Lung (tissue), 11 donors: ENCODE measurements at regions not wholly inside any gene's neighbourhood (a gene's known extent, or its start where the extent isn't known, plus 50 kb on each side); places are given as distances from the start of the nearest gene placed in this dataset.

Experiments
- ATAC-seq: fragments of 200-7000 bp; cut with Tn5 transposase; one replicate; pipeline ENCODE4 v1.9.1; 2020; ENCODE audit warnings: moderate number of reproducible peaks; ENCODE audit not compliant: insufficient read depth, low FRiP score
- DNase-seq, 3 donors: peaks; one replicate each; pipeline ENCODE4 v3.0.0-alpha.2; 2013 to 2017
- H3K27ac ChIP-seq, 2 donors: one replicate each; pipeline ENCODE4 v1.5.1; 2013; ENCODE audit warnings: mild to moderate bottlenecking in 2 of 2, moderate library complexity in 2 of 2, control low read depth in 1 of 2, inconsistent platforms in 1 of 2, low read depth in 1 of 2, low read length in 1 of 2
- H3K27me3 ChIP-seq, 3 donors: one replicate each; pipeline ENCODE4 v1.5.1; 2013; ENCODE audit warnings: low read length in 2 of 3; ENCODE audit not compliant: control insufficient read depth in 3 of 3, insufficient read depth in 3 of 3
- H3K36me3 ChIP-seq, 4 donors: one replicate each; pipeline ENCODE4 v1.5.1; 2013; ENCODE audit warnings: low read length in 4 of 4, mild to moderate bottlenecking in 1 of 4, moderate library complexity in 1 of 4; ENCODE audit not compliant: control insufficient read depth in 4 of 4, insufficient read depth in 4 of 4
- H3K4me1 ChIP-seq, 5 donors: one replicate each; pipeline ENCODE4 v1.5.1; 2013; ENCODE audit warnings: low read length in 5 of 5, mild to moderate bottlenecking in 2 of 5, moderate library complexity in 1 of 5; ENCODE audit not compliant: control insufficient read depth in 5 of 5, insufficient read depth in 5 of 5
- H3K4me3 ChIP-seq: one replicate; pipeline ENCODE4 v1.5.1; 2013; ENCODE audit warnings: mild to moderate bottlenecking, control low read depth, moderate library complexity
- H3K9ac ChIP-seq, 2 donors: one replicate each; pipeline ENCODE4 v1.5.1; 2013; ENCODE audit warnings: low read length in 2 of 2, control low read depth in 1 of 2; ENCODE audit not compliant: insufficient read depth in 1 of 2
- H3K9me3 ChIP-seq, 4 donors: one replicate each; pipeline ENCODE4 v1.5.1; 2013; ENCODE audit warnings: low read length in 3 of 4, mild to moderate bottlenecking in 1 of 4, moderate library complexity in 1 of 4; ENCODE audit not compliant: control insufficient read depth in 4 of 4, insufficient read depth in 3 of 4
- WGBS, 2 donors: extraction: QIAGEN DNeasy Blood & Tissue Kit; methylation state at CpG; one replicate each; pipeline ENCODE4 v1.1.7; 2013; 5-methylcytosine and 5-hydroxymethylcytosine counted together
- TF ChIP-seq, protein P1 (sequence below): IDR thresholded peaks from 2 replicates; pipeline ENCODE4 v1.5.1; 2012; ENCODE audit warnings: mild to moderate bottlenecking; ENCODE audit errors: control extremely low read depth, extremely low read depth
- donor health status: control.
- donor health status: control.
- donor health status: Bipolar disorder and iron deficiency.
- donor health status: healthy.
- donor health status: DM: yes; HTN: yes; CAD: no.

DNA sequence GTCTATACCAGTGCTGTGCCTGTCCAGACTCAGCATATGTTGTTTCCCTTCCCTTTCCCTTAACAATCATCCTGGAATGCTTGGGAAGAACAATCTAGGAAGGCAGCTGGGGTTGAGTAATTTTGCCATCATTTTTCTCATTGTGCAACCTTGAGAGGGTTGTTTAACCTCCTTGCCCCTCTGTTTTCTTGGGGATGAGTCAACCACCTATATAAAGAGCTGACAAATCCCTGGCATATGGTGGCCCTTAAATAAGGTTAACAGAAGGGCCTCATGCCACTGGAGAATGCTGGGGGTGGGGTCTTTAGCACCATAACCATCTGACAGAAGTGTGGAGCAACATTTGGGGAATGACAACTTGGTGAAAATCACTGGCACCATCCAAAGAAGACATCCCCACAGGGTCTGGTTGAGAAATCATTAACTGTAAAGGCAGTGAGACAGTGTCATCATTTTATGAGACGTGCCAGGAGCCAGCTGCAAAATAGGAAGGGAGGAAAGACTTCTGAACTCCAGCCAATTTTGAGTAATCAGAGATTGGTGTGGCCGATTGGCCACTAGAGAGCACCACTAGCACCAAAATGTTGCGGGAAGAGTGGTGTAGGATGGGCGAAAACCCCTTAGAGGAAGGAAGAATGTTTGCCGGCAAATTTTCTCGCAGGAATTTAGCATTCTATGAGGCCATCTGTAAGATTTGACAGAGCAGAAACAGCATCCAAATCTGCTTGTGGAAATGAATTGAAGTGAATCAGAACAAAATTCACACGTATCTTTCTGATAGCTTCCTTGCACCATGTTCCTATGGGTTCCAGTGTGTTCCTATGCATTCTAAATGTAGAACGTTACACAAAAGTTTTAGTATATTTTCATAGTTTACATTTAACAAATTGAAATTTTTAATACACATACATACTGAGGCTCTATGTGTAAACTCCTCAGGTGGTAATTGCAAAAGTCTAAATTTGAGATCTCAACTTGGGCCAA lies 113.8 kb downstream of the MSX2 start:
- ATAC-seq (peak; percentile 56), DNase-seq (peak; percentile 63 to 80 (median 74))
- peaks cover 0 to 2% (median 0%) of the 10 kb centered on the region in 4 donors for H3K9me3 ChIP-seq
- no peak overlapping the region for H3K4me3 ChIP-seq
- no peak overlapping the region for H3K27ac ChIP-seq
- H3K27me3 ChIP-seq = no peaks in the 10 kb centered on the region
- no peak overlapping the region for H3K9ac ChIP-seq
- 25 to 31% methylated on average over 8 of the region's 8 CpGs for WGBS, 2 donors
- H3K4me1 ChIP-seq = peaks cover 0 to 23% (median 3%) of the 10 kb centered on the region in 5 donors
- no peaks in the 10 kb centered on the region for H3K36me3 ChIP-seq
- TF ChIP-seq, protein P1, sequence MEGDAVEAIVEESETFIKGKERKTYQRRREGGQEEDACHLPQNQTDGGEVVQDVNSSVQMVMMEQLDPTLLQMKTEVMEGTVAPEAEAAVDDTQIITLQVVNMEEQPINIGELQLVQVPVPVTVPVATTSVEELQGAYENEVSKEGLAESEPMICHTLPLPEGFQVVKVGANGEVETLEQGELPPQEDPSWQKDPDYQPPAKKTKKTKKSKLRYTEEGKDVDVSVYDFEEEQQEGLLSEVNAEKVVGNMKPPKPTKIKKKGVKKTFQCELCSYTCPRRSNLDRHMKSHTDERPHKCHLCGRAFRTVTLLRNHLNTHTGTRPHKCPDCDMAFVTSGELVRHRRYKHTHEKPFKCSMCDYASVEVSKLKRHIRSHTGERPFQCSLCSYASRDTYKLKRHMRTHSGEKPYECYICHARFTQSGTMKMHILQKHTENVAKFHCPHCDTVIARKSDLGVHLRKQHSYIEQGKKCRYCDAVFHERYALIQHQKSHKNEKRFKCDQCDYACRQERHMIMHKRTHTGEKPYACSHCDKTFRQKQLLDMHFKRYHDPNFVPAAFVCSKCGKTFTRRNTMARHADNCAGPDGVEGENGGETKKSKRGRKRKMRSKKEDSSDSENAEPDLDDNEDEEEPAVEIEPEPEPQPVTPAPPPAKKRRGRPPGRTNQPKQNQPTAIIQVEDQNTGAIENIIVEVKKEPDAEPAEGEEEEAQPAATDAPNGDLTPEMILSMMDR = no peak

DNA sequence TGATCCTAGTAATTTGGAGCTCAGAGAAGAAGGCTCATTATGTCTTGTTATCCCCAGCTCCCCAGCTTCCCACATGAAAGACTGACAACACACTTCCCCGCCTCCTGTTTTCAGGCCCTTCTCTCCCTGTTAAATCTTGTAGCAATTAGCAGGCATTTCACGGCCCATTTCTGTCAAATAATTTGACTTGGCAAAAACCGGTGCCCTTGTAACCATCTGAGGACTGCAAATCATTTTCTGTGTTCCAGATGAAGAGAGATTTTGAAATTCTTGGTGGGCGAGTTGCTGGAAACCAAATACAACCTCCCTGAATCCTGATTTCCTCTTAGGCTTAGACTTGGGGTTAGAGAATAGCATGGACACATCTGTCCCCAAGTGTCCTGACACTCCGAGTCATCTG lies 109.7 kb downstream of the MSX2 start:
- Histone ChIP-seq H3K27ac (no peak overlapping the region), H3K4me3 (no peak overlapping the region), H3K36me3 (no peaks in the 10 kb centered on the region), H3K27me3 (no peaks in the 10 kb centered on the region), H3K4me1 (peaks cover 0 to 18% (median 0%) of the 10 kb centered on the region in 5 donors), H3K9me3 (peaks cover 0 to 2% (median 0%) of the 10 kb centered on the region in 4 donors), H3K9ac (no peak overlapping the region)
- 73 to 86% methylated on average over 5 of the region's 5 CpGs for WGBS, 2 donors
- DNase-seq (no peak), ATAC-seq (no peak)
- TF ChIP-seq, protein P1 = no peak

DNA sequence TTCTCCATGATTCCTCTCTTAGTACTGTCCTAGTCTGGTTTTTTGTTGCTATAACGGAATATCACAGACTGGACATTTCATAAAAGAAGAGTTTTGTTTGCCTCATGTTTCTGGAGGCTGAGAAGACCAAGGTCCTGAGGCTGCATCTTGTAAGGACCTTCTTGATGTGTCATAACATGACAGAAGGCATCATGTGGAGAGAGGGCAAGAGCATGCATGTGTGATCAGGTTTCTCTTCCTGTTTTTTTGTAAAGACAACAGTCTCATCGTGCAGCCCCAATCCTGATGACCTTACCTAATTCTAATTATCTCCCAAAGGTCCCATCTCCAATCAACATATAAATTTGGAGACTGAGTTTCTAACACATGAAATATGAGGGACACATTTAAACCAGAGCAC lies 108.4 kb downstream of the MSX2 start:
- WGBS, 2 donors = 66 to 76% methylated on average over 2 of the region's 2 CpGs
- Histone ChIP-seq H3K4me3 (no peak overlapping the region), H3K4me1 (peaks cover 0 to 11% (median 0%) of the 10 kb centered on the region in 5 donors), H3K27ac (no peak overlapping the region), H3K27me3 (no peaks in the 10 kb centered on the region), H3K36me3 (no peaks in the 10 kb centered on the region), H3K9ac (no peak overlapping the region), H3K9me3 (peaks cover 0 to 2% (median 0%) of the 10 kb centered on the region in 4 donors)
- DNase-seq (no peak), ATAC-seq (no peak)
- TF ChIP-seq, protein P1 = no peak
